ENCODE measurements at regions not wholly inside any gene's neighbourhood (a gene's known extent, or its start where the extent isn't known, plus 50 kb on each side); places are given as distances from the start of the nearest gene placed in this dataset.
A peak's percentile ranks its signal among the peaks of the same experiment; 100 is the strongest.

DNA sequence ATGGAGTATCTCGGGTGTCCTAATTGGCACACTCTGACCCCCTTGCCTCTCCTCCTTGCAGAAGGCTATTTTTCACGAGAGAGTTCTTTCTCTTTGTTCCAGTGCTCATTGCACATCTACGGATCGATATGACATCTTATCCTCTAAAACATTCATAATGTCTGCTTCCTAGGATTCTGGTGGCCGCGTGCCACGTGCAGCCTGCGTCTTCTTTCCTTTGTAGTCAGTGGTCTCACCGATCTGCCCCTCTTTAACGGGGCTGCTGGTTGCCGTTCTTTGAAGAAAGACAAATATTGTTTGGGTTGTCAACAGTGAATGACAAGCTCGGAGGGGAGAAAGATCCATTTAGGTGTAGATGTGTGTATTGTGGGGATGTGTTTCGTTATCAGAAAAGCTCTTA lies 252.4 kb upstream of the WWC1 start:
- ATAC-seq (no peak), DNase-seq (no peak)
- no peaks in the 10 kb centered on the region for H3K9me3 Mint-ChIP-seq (ENCODE audit: insufficient read depth)
- no peak overlapping the region for H3K4me3 Mint-ChIP-seq
- CTCF ChIA-PET, result no interaction called here
- no peaks in the 10 kb centered on the region for H3K4me1 Mint-ChIP-seq (ENCODE audit: low read depth)
- H3K27ac Mint-ChIP-seq, result no peak overlapping the region
- H3K36me3 Mint-ChIP-seq (ENCODE audit: low read depth), result no peaks in the 10 kb centered on the region
- POLR2A ChIA-PET, result no interaction called here
- H3K27me3 Mint-ChIP-seq (ENCODE audit: low read depth), result no peaks in the 10 kb centered on the region

DNA sequence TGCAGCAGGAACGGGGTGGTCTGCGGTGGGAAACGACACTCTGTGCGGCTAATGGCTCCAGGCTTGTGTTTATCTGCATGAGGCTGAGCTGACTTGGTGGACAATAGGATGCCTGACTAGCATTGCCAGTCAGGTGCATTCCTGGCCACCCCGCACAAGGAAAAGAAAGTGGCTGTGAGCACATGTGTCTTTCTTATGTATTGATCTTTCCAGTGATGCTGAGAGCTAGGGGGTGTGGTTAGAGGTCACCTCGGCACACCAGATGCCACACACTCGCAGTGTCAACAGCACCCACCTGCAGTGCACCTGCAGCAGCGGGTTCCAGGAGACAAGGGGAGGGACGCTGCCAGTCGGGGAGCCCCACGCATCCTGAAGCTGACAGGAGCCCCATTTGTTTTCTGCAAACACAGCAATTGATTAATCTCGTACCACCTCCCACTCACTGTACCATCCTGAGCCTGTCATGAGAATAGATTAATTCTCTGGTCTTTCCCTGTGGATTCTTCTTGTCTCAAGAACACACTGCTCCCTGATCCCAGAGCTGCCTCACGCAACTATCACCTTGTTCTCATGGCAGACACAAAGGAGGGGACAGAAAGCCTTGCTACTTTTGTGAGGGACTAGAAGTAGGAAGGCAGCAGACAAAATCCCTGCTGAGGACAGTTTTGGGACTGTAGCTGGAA lies 251.7 kb upstream of the WWC1 start:
- Mint-ChIP-seq H3K4me1 (ENCODE audit: low read depth) (no peaks in the 10 kb centered on the region), H3K36me3 (ENCODE audit: low read depth) (no peaks in the 10 kb centered on the region)
- no peak for DNase-seq

DNA sequence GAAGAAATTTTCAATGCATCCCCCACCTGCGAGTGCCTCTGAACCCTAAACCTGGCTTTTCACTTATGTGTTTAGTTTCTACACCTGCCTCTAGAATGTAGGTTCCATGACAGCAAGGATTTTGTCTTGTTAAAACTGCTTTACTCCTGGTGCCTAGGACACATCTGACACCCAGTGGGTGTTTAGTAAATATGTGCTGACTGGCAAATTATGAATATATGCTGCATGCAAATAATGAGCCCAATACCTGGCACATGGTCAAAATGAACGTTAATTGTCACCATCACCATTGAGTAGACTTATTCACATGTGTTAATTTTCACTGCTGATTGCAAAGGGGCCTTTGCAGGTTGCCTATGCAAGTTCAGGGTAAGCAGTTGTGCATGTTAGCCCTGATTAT lies 249.9 kb upstream of the WWC1 start:
- H3K9me3 Mint-ChIP-seq (ENCODE audit: insufficient read depth), result no peaks in the 10 kb centered on the region
- ATAC-seq, result no peak
- H3K4me1 Mint-ChIP-seq (ENCODE audit: low read depth), result no peaks in the 10 kb centered on the region
- no peak overlapping the region for H3K27ac Mint-ChIP-seq
- H3K36me3 Mint-ChIP-seq (ENCODE audit: low read depth), result no peaks in the 10 kb centered on the region
- CTCF ChIA-PET, result no interaction called here
- DNase-seq, result no peak
- POLR2A ChIA-PET, result no interaction called here
- no peak overlapping the region for H3K4me3 Mint-ChIP-seq
- H3K27me3 Mint-ChIP-seq (ENCODE audit: low read depth), result no peaks in the 10 kb centered on the region

More for the DNA sequence above, 251.7 kb upstream of the WWC1 start:
- no peaks in the 10 kb centered on the region for H3K27me3 Mint-ChIP-seq (ENCODE audit: low read depth)
- no peak overlapping the region for H3K27ac Mint-ChIP-seq
- ATAC-seq, result no peak
- no peaks in the 10 kb centered on the region for H3K9me3 Mint-ChIP-seq (ENCODE audit: insufficient read depth)
- no peak overlapping the region for H3K4me3 Mint-ChIP-seq
- CTCF ChIA-PET, result no interaction called here
- POLR2A ChIA-PET, result no interaction called here

DNA sequence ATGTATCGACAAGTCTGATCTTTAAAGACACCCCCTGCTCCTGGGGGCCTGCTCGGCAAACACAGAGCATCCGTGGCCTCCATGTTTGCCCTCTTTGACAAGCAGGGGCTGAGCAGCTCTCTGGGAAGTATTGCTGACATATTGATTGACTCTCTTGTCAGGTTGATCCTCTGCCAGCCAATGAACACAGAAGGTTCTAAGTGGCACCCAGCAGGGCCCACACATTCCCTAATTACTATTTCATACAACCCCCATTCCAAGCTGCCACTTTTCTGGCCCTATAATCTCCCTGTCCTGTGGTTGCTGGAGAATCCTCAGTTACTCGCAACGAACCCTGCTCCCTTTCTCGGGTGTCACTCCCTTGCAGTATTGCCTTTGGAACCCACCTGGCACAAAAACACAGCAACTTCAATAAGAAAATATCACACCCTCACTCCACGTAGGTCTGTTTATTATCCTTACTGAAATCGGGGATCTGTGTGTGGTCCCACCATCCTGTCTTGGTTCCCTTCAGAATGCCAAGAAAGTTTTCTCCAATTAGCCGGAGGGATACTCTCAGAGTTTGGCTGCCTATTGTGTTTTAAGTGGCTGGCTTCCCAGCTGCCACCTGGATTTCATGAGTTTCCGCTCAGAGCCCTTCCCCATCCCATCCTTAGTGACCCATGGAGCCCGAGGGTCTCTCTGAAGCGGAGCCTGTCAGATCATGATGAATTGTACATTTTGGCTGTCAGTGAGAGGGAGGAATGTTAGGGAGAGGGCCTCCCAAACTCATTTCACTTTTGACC lies 249.0 kb upstream of the WWC1 start:
- DNase-seq (no peak), ATAC-seq (no peak)
- ChIA-PET CTCF (no interaction called here), POLR2A (no interaction called here)
- Mint-ChIP-seq H3K27ac (no peak overlapping the region), H3K27me3 (ENCODE audit: low read depth) (no peaks in the 10 kb centered on the region), H3K36me3 (ENCODE audit: low read depth) (no peaks in the 10 kb centered on the region), H3K4me1 (ENCODE audit: low read depth) (no peaks in the 10 kb centered on the region), H3K9me3 (ENCODE audit: insufficient read depth) (no peaks in the 10 kb centered on the region), H3K4me3 (no peak overlapping the region)

DNA sequence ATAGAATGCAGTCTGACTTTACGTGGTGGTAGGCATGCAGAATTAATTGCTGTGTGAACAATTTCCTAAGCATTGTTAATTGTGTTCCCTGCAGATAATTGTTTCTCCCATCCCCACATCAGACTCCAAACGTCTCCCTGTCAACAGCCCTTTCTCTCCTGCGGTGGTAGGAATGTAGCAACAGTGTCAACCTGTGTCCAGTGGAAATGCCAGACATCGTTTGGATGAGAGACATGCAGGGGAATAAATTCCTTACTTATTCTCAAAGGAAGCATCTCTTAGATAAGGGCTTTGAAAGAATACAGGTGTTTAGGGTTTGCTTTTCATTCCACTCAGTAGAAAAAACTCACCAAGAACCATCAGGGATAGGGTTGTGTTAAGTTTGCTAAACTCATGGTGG lies 245.3 kb upstream of the WWC1 start:
- Mint-ChIP-seq H3K36me3 (ENCODE audit: low read depth) (no peaks in the 10 kb centered on the region), H3K9me3 (ENCODE audit: insufficient read depth) (no peaks in the 10 kb centered on the region), H3K27ac (no peak overlapping the region), H3K27me3 (ENCODE audit: low read depth) (no peaks in the 10 kb centered on the region), H3K4me1 (ENCODE audit: low read depth) (no peaks in the 10 kb centered on the region), H3K4me3 (no peak overlapping the region)
- ChIA-PET CTCF (no interaction called here), POLR2A (no interaction called here)
- no peak for ATAC-seq
- no peak for DNase-seq

DNA sequence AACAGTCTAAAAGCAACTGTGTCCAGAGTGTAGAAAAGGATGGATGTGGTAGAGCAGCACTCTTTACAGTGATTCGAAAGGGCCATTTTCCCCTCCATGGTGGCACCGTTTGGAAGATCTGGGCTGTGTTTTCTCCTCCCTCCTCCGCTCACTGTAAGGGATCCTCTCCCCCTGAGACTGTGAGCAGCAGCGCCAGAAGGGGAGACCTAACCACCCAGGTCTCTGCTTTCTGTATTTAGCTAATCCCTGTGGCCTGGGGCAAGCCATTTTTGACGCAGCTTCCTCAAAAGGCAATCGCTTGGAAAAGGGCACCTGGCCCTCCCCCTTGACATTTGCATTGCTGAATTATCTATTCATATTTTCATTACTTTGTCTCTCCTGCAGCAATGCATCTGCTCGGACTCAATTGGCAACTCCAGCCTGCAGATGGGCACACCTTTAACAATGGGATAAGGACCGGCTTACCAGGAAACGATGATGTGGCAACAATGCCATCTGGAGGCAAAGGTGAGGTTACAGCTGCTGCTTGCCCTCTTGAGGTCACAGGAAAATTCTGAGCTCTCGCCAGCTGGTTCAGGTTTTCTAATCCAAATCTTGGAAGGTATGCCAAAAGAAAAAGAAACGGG lies 244.3 kb upstream of the WWC1 start:
- CTCF ChIA-PET, result interaction anchor here (1.4 kb wide), 1 partner anchor 324 kb away, joined by 7 read pairs; no protein-coding TSS in a partner anchor
- POLR2A ChIA-PET, result no interaction called here
- H3K27me3 Mint-ChIP-seq (ENCODE audit: low read depth), result no peaks in the 10 kb centered on the region
- no peaks in the 10 kb centered on the region for H3K36me3 Mint-ChIP-seq (ENCODE audit: low read depth)
- no peak overlapping the region for H3K4me3 Mint-ChIP-seq
- no peak overlapping the region for H3K27ac Mint-ChIP-seq
- peak; percentile 23 for DNase-seq
- H3K9me3 Mint-ChIP-seq (ENCODE audit: insufficient read depth), result no peaks in the 10 kb centered on the region
- no peaks in the 10 kb centered on the region for H3K4me1 Mint-ChIP-seq (ENCODE audit: low read depth)
- ATAC-seq, result no peak

DNA sequence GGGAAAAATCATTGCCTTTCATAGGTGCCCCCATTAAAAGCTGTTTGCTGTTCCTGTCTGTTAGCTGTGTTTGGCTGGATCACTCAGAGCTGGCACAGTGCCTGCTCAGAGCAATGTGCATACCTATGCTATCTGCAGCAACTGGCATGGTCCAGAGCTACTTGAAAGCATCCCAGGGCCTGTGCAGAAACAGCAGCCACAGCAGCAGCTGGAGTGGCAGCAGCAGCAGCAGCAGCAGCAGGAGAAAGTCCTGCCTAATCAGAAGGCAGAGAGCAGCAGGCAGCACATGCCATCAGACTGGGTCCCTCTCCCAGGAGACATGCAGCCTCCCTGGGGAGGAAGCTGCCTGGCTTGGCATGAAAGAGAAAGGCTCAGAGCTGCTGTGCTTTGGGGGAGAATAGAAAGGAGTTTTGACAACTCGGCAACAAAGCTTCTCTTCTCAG lies 243.8 kb upstream of the WWC1 start:
- DNase-seq, result no peak
- ATAC-seq, result no peak
- POLR2A ChIA-PET, result no interaction called here
- H3K4me1 Mint-ChIP-seq (ENCODE audit: low read depth), result no peaks in the 10 kb centered on the region
- H3K36me3 Mint-ChIP-seq (ENCODE audit: low read depth), result no peaks in the 10 kb centered on the region
- H3K27me3 Mint-ChIP-seq (ENCODE audit: low read depth), result no peaks in the 10 kb centered on the region
- H3K9me3 Mint-ChIP-seq (ENCODE audit: insufficient read depth), result no peaks in the 10 kb centered on the region
- no peak overlapping the region for H3K27ac Mint-ChIP-seq
- CTCF ChIA-PET, result interaction anchor here (1.4 kb wide), 1 partner anchor 325 kb away, joined by 7 read pairs; no protein-coding TSS in a partner anchor
- no peak overlapping the region for H3K4me3 Mint-ChIP-seq

DNA sequence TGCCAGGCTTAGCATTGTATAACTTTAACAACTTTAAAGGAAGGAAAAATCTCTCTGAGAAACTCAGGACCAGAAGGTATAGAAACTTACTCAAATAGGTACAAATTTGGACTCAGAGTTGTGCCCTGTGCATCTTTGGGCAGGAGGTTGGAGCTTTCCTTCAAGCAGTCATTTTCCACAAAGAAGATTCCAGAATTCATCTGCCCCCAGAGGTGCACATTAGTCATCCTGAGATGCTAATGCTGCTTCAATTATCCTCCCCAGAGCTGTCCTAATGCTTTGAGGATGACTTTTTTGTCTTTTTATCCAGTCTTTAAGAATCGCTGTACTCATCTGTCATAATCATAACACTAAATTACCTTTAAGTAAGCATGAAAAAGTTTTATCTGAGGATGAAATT lies 243.0 kb upstream of the WWC1 start:
- H3K9me3 Mint-ChIP-seq (ENCODE audit: insufficient read depth), result no peaks in the 10 kb centered on the region
- DNase-seq (no peak), ATAC-seq (no peak)
- no peaks in the 10 kb centered on the region for H3K27me3 Mint-ChIP-seq (ENCODE audit: low read depth)
- POLR2A ChIA-PET, result no interaction called here
- no peaks in the 10 kb centered on the region for H3K4me1 Mint-ChIP-seq (ENCODE audit: low read depth)
- no peak overlapping the region for H3K27ac Mint-ChIP-seq
- CTCF ChIA-PET, result no interaction called here
- H3K36me3 Mint-ChIP-seq (ENCODE audit: low read depth), result no peaks in the 10 kb centered on the region
- no peak overlapping the region for H3K4me3 Mint-ChIP-seq

DNA sequence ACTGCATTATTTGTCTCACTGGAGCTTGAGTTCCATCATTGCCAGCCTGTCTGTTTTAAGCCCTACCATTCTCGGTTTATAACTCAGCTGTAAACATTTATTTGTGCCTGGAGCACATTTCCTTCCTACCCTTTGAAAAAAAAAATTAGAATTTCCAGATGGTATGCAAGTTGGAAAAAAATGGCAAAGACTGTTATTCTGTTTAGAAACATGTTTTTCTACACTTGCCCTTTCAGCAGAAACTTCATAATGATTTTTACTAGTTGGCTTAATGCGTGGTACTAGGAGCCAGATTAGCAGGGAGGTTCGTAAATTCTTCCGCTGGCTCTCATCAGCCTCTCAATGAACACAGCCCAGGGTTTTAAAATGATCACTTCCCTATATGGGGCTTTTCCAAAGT lies 238.8 kb upstream of the WWC1 start:
- CTCF ChIA-PET, result no interaction called here
- Mint-ChIP-seq H3K4me1 (ENCODE audit: low read depth) (no peaks in the 10 kb centered on the region), H3K9me3 (ENCODE audit: insufficient read depth) (no peaks in the 10 kb centered on the region), H3K27ac (no peak overlapping the region), H3K36me3 (ENCODE audit: low read depth) (no peaks in the 10 kb centered on the region), H3K4me3 (no peak overlapping the region), H3K27me3 (ENCODE audit: low read depth) (no peaks in the 10 kb centered on the region)
- ATAC-seq (no peak), DNase-seq (no peak)
- POLR2A ChIA-PET, result no interaction called here

DNA sequence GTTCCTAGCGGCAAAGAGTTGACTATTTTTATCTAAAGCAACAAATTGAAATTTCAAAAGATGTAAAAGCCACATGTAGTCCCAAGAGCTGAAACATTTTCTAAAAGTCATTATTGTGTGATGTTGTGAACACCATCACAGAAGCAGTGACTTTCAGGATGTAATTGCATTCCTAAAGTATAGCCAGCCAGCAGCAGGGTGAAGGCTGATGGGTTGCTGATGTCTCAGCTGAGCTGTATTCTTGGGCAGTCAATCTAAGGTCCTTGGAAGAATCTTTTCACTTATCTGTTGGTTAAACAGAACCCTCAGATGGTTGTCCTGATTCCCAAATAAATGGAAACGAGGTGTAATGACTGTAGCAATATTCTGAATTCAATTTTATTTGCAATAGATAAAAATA lies 237.4 kb upstream of the WWC1 start:
- no peak for DNase-seq
- H3K4me3 Mint-ChIP-seq, result no peak overlapping the region
- H3K27ac Mint-ChIP-seq, result no peak overlapping the region
- no peak for ATAC-seq
- H3K27me3 Mint-ChIP-seq (ENCODE audit: low read depth), result no peaks in the 10 kb centered on the region
- H3K9me3 Mint-ChIP-seq (ENCODE audit: insufficient read depth), result no peaks in the 10 kb centered on the region
- H3K4me1 Mint-ChIP-seq (ENCODE audit: low read depth), result no peaks in the 10 kb centered on the region
- ChIA-PET CTCF (no interaction called here), POLR2A (no interaction called here)
- H3K36me3 Mint-ChIP-seq (ENCODE audit: low read depth), result no peaks in the 10 kb centered on the region

DNA sequence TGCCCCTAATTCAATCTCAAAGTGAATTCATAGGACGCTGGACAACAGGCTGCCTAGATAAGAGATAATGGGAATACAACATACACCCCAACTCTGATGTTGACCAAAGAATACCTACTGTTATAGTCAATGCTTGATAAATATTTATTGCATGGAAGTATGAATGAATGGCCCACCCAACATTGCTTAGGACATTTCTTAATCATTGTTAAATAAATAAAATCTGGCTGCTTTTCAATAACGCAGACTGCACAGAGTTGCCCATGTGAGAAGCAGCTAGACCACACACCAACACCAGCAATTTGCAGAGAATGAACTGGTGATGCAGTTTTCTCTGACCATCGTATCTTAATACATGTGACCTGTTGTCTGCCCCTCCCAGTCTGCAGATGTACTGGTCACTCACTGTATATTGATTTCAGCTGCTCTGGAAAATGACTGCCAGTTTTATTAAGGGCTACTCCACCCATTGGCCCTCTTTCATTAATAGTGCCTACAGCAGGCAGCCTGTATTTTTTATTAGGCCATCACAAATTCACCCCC lies 236.2 kb upstream of the WWC1 start:
- CTCF ChIA-PET, result no interaction called here
- no peaks in the 10 kb centered on the region for H3K36me3 Mint-ChIP-seq (ENCODE audit: low read depth)
- DNase-seq (no peak), ATAC-seq (no peak)
- POLR2A ChIA-PET, result no interaction called here
- H3K4me1 Mint-ChIP-seq (ENCODE audit: low read depth), result no peaks in the 10 kb centered on the region
- no peaks in the 10 kb centered on the region for H3K9me3 Mint-ChIP-seq (ENCODE audit: insufficient read depth)
- H3K27me3 Mint-ChIP-seq (ENCODE audit: low read depth), result no peaks in the 10 kb centered on the region
- H3K27ac Mint-ChIP-seq, result no peak overlapping the region
- H3K4me3 Mint-ChIP-seq, result no peak overlapping the region

DNA sequence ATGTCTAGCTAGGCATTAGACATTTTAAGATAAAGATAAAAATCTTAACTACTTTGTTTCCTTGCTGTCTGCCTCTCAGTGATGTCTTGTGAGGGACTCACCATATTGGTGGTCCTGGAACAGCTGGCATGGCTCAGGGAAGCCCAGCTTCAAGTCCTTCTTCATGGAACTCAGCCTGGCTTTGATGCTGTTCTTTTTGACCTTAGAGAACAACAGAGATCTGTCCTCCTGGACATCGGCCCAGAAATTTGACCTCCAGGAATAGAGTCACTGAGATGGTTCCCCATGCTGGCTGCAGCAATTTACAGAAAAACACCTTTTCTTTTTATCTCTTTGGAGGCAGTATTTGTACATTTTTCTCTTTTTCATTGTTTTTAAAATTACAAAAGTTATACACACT lies 235.5 kb upstream of the WWC1 start:
- no peak for DNase-seq
- no peaks in the 10 kb centered on the region for H3K36me3 Mint-ChIP-seq (ENCODE audit: low read depth)
- ChIA-PET POLR2A (no interaction called here), CTCF (no interaction called here)
- no peaks in the 10 kb centered on the region for H3K4me1 Mint-ChIP-seq (ENCODE audit: low read depth)
- no peak overlapping the region for H3K4me3 Mint-ChIP-seq
- no peaks in the 10 kb centered on the region for H3K9me3 Mint-ChIP-seq (ENCODE audit: insufficient read depth)
- H3K27me3 Mint-ChIP-seq (ENCODE audit: low read depth), result no peaks in the 10 kb centered on the region
- no peak for ATAC-seq
- H3K27ac Mint-ChIP-seq, result no peak overlapping the region

Measured in activated CD8-positive, alpha-beta T cell treated with anti-CD3 and anti-CD28 coated beads, Interleukin-2, amount 10 ng/mL, durations not matched to agents 7 days and 5 days (primary cell).